HG03354 (cell line): ENCODE measurements at regions not wholly inside any gene's neighbourhood (a gene's known extent, or its start where the extent isn't known, plus 50 kb on each side); places are given as distances from the start of the nearest gene placed in this dataset.
"Not testable (repeated sequence)": the region's sequence is repeated elsewhere in the genome, so short reads cannot be mapped to it uniquely, and the experiment has no call there.

Experiments used
- ATAC-seq: cut with Tn5 transposase; IDR thresholded peaks from one replicate; pipeline ENCODE4 v1.9.1; 2021; ENCODE audit warnings: mild to moderate bottlenecking; ENCODE audit not compliant: unreplicated experiment, poor library complexity, severe bottlenecking

DNA sequence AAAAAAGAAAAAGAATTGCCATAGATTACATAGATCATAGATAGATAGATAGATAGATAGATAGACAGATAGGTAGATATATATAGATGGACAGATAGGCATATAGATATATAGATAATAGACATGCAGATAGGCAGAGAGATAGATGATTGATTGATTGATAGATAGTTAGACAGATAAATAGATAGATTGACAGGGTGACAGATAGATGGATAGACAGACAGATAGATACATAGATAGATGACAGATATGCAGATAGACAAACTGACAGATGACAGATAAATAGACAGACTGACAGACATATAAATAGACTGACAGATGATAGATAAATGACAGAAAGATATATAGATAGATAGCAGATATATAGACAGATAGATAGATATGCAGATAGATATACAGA lies 474.0 kb downstream of the IRS2 start:
- no peak for ATAC-seq

GRCh38 chr13:109311431-109311976 lies 474.9 kb downstream of the IRS2 start:
- ATAC-seq, result not testable (repeated sequence)

- no peak for ATAC-seq
These were observed 476.6 kb downstream of the IRS2 start for GRCh38 chr13:109309625-109310363.

DNA sequence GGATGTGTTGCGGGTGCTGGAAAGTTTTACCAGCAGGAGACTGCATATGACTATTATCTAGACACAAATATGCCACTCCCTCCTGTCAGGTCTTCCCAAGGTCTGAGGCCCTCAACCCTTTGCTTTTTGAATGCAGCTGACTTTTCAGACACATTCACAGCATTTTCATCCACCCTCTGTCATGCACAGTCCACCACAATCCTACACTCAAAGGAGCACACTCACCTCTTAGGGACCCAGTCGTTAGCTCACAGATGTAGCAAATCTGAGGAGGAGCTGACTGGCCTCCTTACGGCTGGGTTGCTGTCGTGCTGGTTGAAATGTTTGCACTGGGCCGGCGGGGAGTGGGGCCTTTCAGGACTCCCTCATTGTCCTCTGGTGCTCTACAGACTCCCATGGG lies 479.4 kb downstream of the IRS2 start:
- no peak for ATAC-seq

GRCh38 chr13:109301726-109302125 lies 484.7 kb downstream of the IRS2 start:
- ATAC-seq, result no peak

GRCh38 chr13:109301276-109301675 lies 485.1 kb downstream of the IRS2 start:
- no peak for ATAC-seq

- ATAC-seq, result no peak
These were observed 488.8 kb downstream of the IRS2 start for GRCh38 chr13:109297628-109298027.

DNA sequence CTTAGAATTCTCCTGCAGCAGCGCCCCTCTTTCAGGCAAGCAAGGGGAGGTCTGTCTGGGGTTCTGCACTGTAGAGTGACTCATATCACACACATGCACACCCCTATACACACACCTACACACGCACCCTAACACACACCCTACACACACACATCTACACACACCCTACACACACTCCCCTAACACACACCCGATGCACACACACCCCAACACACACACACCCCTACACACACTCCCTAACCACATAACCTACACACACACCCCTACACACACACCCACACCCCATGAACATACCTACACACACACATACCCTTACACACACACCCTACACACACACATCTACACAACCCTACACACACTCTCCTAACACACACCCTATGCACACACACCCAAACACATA lies 493.2 kb downstream of the IRS2 start:
- no peak for ATAC-seq

- ATAC-seq, result no peak
These were observed 498.2 kb downstream of the IRS2 start for GRCh38 chr13:109288151-109288709.

DNA sequence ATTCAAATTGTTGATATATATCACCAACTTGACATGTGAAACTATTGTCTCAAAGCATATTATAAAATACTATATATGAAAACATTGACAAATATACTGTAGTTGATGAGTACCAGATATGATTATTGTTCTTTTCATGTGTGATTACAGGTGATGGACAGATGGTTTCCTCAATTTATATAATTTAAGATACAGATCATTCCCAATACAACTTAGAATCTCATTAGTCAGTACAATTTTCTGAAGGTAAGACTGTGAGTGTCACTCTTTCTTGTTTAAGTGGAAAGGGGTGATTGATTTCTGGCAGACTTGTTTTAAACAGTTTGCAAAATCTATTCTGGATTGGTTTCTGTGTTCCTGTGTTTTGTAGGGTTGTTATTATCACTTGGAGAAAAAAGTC lies 498.8 kb downstream of the IRS2 start:
- no peak for ATAC-seq

DNA sequence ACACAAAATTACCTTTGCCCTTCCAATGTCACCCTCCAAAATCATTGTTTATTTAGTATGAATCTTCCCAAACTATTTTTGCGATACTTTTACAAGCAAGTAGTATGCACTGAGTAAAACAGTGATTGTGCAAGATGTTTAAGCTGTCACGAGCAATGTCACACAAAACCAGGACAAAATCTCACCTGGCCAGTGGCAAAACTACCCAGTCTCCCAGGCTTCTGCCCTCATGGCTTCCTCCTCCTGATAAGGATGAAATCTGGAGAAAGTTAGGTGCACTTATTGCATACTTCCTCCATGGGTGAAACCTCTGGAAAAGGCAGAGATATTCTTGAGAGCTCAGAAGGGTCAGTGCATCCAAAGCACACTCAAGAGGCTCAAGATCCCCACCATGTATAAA lies 500.8 kb downstream of the IRS2 start:
- ATAC-seq, result no peak

GRCh38 chr13:109281903-109282635 lies 504.3 kb downstream of the IRS2 start:
- ATAC-seq, result no peak

- no peak for ATAC-seq
These were observed 505.1 kb downstream of the IRS2 start for GRCh38 chr13:109281017-109281902.

DNA sequence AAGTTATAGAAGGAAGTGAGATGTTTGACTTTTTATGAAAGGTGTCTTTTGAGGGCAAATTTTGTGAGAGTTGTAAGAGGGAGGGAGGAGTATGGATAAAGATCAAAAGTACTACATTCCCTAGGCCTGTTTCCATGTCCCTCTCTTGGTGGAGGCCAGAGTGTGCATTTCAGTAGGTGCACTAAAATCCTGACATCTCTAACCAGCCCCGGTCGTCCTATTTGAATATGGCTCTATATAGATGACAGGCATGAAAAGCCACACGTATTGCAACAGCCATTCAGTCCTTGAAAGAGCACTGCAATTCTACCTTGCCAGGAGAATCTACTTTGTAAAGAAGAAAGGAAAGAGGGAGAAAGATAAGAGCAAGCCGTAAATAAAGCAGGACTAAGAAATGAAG lies 510.1 kb downstream of the IRS2 start:
- ATAC-seq, result no peak

DNA sequence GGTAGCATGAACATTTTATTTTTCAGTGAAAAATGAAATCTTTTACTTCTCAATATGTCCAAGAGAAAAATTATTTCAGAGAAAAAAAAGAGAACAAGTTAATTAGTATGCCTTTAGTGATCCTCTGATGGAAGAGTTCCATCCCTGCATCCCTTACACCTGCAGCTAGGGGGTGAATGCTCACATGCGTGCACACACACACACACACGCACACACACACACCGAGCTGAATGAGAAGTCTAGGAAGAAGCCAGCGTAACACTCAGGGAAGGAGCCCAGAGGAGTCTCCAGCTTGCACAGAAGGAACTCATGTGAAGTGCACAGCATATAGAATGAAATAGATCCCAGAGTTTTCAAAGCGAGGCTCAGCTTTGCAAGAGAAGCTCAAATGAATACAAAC lies 510.5 kb downstream of the IRS2 start:
- ATAC-seq, result no peak

- no peak for ATAC-seq
These were observed 511.1 kb downstream of the IRS2 start for GRCh38 chr13:109275139-109275745.

DNA sequence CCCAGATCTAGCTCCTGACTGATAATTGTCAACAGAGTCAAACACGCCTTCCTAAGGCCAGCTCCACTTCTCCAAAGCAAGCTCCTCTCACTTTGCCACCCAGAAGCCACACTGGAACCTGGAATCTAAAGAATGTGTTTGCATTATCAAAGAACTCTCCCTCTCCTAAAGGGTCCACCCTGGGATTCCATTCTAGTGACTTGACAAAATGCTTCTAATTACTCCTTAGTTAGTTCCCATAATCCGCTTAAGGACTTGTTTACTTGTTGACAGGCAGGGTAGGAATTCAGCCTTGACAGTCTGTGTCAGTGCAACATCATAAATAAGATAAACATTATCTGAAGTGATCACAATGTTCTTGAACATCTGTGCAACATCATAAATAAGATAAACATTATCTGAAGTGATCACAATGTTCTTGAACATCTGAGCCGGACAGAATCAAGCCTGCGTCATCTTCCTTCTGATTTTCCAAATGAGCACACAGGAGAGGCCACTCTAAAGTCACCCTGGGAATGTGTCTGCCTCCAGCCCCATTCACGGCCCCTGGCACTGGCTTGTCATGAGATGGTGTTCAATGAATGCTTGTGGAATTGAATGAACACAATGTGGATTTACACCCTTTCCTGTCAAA lies 512.1 kb downstream of the IRS2 start:
- ATAC-seq, result no peak

DNA sequence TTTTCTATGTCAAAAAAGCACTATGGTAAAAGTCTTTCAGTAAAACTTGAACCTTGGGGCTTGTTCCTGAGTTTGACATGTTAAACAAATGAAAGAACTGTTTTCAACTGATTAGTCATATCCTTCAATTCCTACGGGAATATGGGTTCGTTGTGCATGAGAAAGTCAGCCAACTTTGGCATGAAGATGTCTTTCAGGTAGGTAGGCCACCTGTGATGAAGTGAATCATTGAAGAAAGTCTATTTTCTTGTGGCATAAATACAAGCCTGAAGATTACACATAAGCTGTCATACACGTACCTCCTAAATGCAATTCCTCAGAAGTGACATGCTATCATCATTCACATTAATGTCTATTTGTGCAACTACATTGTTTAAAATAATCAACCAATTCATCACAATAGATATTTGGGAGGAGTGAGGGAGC lies 513.0 kb downstream of the IRS2 start:
- ATAC-seq, result no peak
